ENCODE measurements at regions not wholly inside any gene's neighbourhood (a gene's known extent, or its start where the extent isn't known, plus 50 kb on each side); places are given as distances from the start of the nearest gene placed in this dataset.

GRCh38 chr2:104091894-104092293 lies 762.0 kb upstream of the POU3F3 start:
- TF ChIP-seq CTCF (IDR thresholded peaks at IDR 0.05) (no peak), POLR2A (IDR thresholded peaks at IDR 0.05) (no peak)
